GM12878 (cell line): ENCODE measurements at regions not wholly inside any gene's neighbourhood (a gene's known extent, or its start where the extent isn't known, plus 50 kb on each side); places are given as distances from the start of the nearest gene placed in this dataset.
A peak's percentile ranks its signal among the peaks of the same experiment; 100 is the strongest.
"Not testable (repeated sequence)": the region's sequence is repeated elsewhere in the genome, so short reads cannot be mapped to it uniquely, and the experiment has no call there.

Source experiments
- ATAC-seq: fragments of 200-7000 bp; cut with Tn5 transposase; 3 replicates; pipeline ENCODE4 v1.9.1; 2020; ENCODE audit warnings: mild to moderate bottlenecking, moderate library complexity
- BruUV-seq: library from RNA; stranded (reverse); fragments of 400-500 nt; replicated peaks from 2 replicates; lab custom pipeline; 2021; lab: Mats Ljungman, UMichigan
- CTCF ChIA-PET: fragments of 300-600 bp; sonication (Branson Sonifier 250); formaldehyde crosslinking; extraction: SDS; loops from one replicate; lab custom pipeline; 2021; ENCODE audit warnings: inconsistent platforms; lab: Yijun Ruan, JAX
- POLR2A ChIA-PET: fragments of 350-600 bp; formaldehyde crosslinking; extraction: SDS; loops from one replicate; lab custom pipeline; 2021; ENCODE audit warnings: inconsistent platforms; lab: Charles Lee
- RAD21 ChIA-PET: fragments of 300-600 bp; sonication (Branson Sonifier 250); formaldehyde crosslinking; loops from one replicate; lab custom pipeline; 2023; ENCODE audit warnings: antibody characterized with exemption; ENCODE audit not compliant: unreplicated experiment; lab: Charles Lee
- SMC1A ChIA-PET: fragments of 300-600 bp; sonication (Branson Sonifier 250); formaldehyde crosslinking; loops from one replicate; lab custom pipeline; 2023; ENCODE audit not compliant: unreplicated experiment, uncharacterized antibody; lab: Charles Lee
- DNase-seq: peaks from one replicate; pipeline ENCODE4 v3.0.0-alpha.2; 2011; ENCODE audit warnings: low read depth, low spot score
- FAIRE-seq: peaks from 3 replicates; lab custom pipeline; 2011; peaks lifted over from hg19 to GRCh38; lab: Jason Lieb, UNC
- H2AFZ ChIP-seq: 2 replicates; pipeline ENCODE4 v1.6.0; 2011; ENCODE audit warnings: low read depth, low read length, control low read depth; ENCODE audit not compliant: control insufficient read depth
- H3K27ac ChIP-seq: 2 replicates; pipeline ENCODE4 v1.5.1; 2011; ENCODE audit warnings: control low read depth; ENCODE audit not compliant: control insufficient read depth, insufficient read depth
- H3K27me3 ChIP-seq, 2 experiments: replicated peaks in 1 of 2; 2 replicates each; pipeline versions ENCODE4 v1.6.0 to v1.6.1; 2011; ENCODE audit warnings: low read length in 1 of 2; ENCODE audit not compliant: control insufficient read depth in 2 of 2, insufficient read depth in 2 of 2
- H3K36me3 ChIP-seq, 2 experiments: 2 replicates each; pipeline ENCODE4 v1.5.1; 2011; ENCODE audit warnings: low read length in 1 of 2; ENCODE audit not compliant: control insufficient read depth in 2 of 2, insufficient read depth in 2 of 2
- H3K4me1 ChIP-seq: 2 replicates; pipeline ENCODE4 v1.6.1; 2011; ENCODE audit warnings: mild to moderate bottlenecking, low read length, moderate library complexity, mixed read lengths; ENCODE audit not compliant: control insufficient read depth, insufficient read depth
- H3K4me2 ChIP-seq: 2 replicates; pipeline ENCODE4 v1.6.0; 2011; ENCODE audit warnings: control low read depth; ENCODE audit not compliant: control insufficient read depth, insufficient read depth
- H3K4me3 ChIP-seq: fragments of 200-600 bp; sonication (generic); 2 replicates; pipeline ENCODE4 v1.5.1; 2016
- H3K79me2 ChIP-seq: 2 replicates; pipeline ENCODE4 v1.6.0; 2011; ENCODE audit warnings: low read length; ENCODE audit not compliant: control insufficient read depth, insufficient read depth
- H3K9ac ChIP-seq: 2 replicates; pipeline ENCODE4 v1.8.0; 2011; ENCODE audit warnings: low read length, control low read depth, mixed read lengths; ENCODE audit not compliant: control insufficient read depth, insufficient read depth
- H3K9me3 ChIP-seq: replicated peaks from 3 replicates; pipeline ENCODE4 v1.5.1; 2011; ENCODE audit warnings: mild to moderate bottlenecking, low read length; ENCODE audit not compliant: control insufficient read depth, insufficient read depth
- H4K20me1 ChIP-seq: 2 replicates; pipeline ENCODE4 v1.6.0; 2011; ENCODE audit not compliant: control insufficient read depth, insufficient read depth
- CHD2 ChIP-seq: IDR thresholded peaks from 2 replicates; pipeline ENCODE4 v1.6.1; 2011; ENCODE audit warnings: low read depth, low read length, improper control_type of control experiment, borderline replicate concordance
- WGBS: methylation state at CpG from one replicate; pipeline ENCODE4 v1.1.6; 2016; ENCODE audit warnings: low lambda C conversion rate; ENCODE audit not compliant: insufficient replicate concordance, insufficient coverage; ENCODE audit errors: missing lambda C conversion rate; 5-methylcytosine and 5-hydroxymethylcytosine counted together
- in situ Hi-C: fragments of 300-500 bp; cut with MboI; formaldehyde crosslinking; loops from 9 replicates; pipeline ENCODE4 v1.14.3; 2018; ENCODE audit warnings: mixed read lengths
- intact Hi-C: fragments of 100-400 bp; cut with micrococcal nuclease; formaldehyde crosslinking; loops from one replicate; pipeline ENCODE4 v1.14.2; 2022; ENCODE audit not compliant: unreplicated experiment
- TF ChIP-seq, protein P1 (sequence below): fragments of 450-650 bp; IDR thresholded peaks from 2 replicates; pipeline ENCODE4 v1.6.1; 2016; ENCODE audit warnings: mild to moderate bottlenecking, moderate library complexity, borderline replicate concordance

DNA sequence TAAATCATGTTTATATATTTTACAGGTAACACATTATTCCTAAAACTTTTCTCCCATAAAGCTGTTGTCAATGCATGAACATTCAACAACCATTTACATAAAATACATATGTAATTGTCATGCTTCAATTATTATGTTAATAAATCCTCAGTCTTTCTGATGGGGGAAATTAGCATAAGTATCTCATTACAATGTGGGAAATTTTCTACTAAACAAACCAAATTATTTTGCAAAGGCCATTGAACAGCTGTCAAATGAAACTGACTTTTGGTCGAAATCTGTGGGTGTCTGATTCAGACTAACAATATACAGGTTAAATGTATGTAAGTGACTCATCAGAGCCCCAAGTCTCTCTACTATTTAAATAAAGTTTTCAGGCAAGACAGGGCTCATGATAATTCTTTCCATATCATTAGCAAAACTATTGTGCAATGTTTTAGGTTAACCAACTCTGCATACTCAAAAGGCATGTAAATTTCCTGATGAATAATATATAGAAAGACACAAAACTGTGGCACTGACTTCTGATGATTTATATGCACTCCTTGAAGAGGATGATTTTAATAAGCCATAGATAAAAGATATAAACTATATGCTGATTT lies 795.3 kb upstream of the AADAT start:
- BruUV-seq, result no TSS peak
- Histone ChIP-seq H3K36me3 (no peaks in the 10 kb centered on the region), H3K4me3 (no peak overlapping the region), H3K4me2 (no peak overlapping the region), H3K27me3 (no peaks in the 10 kb centered on the region)
- SMC1A ChIA-PET, result interaction anchor here (0.6 kb wide), 1 partner anchor 732 kb away, joined by 3 read pairs; no protein-coding TSS in a partner anchor
- TF ChIP-seq, protein P1, sequence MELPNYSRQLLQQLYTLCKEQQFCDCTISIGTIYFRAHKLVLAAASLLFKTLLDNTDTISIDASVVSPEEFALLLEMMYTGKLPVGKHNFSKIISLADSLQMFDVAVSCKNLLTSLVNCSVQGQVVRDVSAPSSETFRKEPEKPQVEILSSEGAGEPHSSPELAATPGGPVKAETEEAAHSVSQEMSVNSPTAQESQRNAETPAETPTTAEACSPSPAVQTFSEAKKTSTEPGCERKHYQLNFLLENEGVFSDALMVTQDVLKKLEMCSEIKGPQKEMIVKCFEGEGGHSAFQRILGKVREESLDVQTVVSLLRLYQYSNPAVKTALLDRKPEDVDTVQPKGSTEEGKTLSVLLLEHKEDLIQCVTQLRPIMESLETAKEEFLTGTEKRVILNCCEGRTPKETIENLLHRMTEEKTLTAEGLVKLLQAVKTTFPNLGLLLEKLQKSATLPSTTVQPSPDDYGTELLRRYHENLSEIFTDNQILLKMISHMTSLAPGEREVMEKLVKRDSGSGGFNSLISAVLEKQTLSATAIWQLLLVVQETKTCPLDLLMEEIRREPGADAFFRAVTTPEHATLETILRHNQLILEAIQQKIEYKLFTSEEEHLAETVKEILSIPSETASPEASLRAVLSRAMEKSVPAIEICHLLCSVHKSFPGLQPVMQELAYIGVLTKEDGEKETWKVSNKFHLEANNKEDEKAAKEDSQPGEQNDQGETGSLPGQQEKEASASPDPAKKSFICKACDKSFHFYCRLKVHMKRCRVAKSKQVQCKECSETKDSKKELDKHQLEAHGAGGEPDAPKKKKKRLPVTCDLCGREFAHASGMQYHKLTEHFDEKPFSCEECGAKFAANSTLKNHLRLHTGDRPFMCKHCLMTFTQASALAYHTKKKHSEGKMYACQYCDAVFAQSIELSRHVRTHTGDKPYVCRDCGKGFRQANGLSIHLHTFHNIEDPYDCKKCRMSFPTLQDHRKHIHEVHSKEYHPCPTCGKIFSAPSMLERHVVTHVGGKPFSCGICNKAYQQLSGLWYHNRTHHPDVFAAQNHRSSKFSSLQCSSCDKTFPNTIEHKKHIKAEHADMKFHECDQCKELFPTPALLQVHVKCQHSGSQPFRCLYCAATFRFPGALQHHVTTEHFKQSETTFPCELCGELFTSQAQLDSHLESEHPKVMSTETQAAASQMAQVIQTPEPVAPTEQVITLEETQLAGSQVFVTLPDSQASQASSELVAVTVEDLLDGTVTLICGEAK, result peak; percentile 42; the same call in 1 of the 2 replicates
- no peak for TF ChIP-seq CHD2
- TF ChIP-seq, all 136 proteins: peak for 1
- ChIA-PET RAD21 (no interaction called here), POLR2A (no interaction called here), CTCF (interaction anchor here (0.6 to 1.3 kb wide), 2 partner anchors 15 to 32 kb away, joined by 3 to 4 read pairs; no protein-coding TSS in a partner anchor)
- intact Hi-C loops (no loop called here), in situ Hi-C loops (no loop called here)
- Histone ChIP-seq H4K20me1 (no peaks in the 10 kb centered on the region), H3K4me1 (no peaks in the 10 kb centered on the region), H3K9ac (no peak overlapping the region), H3K9me3 (no peaks in the 10 kb centered on the region), H3K79me2 (no peaks in the 10 kb centered on the region), H3K27ac (no peak overlapping the region), H2AFZ (no peak overlapping the region)
- DNase-seq (no peak), FAIRE-seq (no peak), ATAC-seq (peak; percentile 34; the same call in 1 of the 3 replicates)
- 0% methylated on average over 1 of the region's 1 CpG for WGBS

DNA sequence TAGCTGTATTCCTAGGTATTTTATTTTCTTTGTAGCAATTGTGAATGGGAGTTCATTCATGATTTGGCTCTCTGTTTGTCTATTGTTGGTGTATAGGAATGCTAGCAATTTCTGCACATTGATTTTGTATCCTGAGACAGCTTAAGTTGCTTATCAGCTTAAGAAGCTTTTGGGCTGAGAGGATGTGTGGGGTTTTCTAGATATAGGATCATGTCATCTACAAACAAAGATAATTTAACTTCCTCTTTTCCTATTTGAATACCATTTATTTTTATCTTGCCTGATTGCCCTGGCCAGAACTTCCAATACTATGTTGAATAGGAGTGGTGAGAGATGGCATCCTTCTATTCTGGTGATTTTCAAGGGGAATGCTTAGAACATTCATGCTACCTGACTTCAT lies 791.9 kb upstream of the AADAT start:
- CTCF ChIA-PET, H3K4me3 ChIP-seq, H3K4me2 ChIP-seq, DNase-seq, ATAC-seq, H4K20me1 ChIP-seq, SMC1A ChIA-PET, FAIRE-seq, H3K4me1 ChIP-seq, H3K27me3 ChIP-seq, RAD21 ChIA-PET, H2AFZ ChIP-seq, H3K79me2 ChIP-seq, H3K9ac ChIP-seq, H3K9me3 ChIP-seq, POLR2A ChIA-PET, intact Hi-C loops, BruUV-seq, H3K36me3 ChIP-seq, H3K27ac ChIP-seq, in situ Hi-C loops: not testable (repeated sequence)
